IMR-90 (cell line): ENCODE measurements at regions not wholly inside any gene's neighbourhood (a gene's known extent, or its start where the extent isn't known, plus 50 kb on each side); places are given as distances from the start of the nearest gene placed in this dataset.

Experiments used
- ATAC-seq: fragments of 200-7000 bp; cut with Tn5 transposase; 2 replicates; pipeline ENCODE4 v1.9.1; 2020; ENCODE audit warnings: low read depth, mild to moderate bottlenecking, moderate library complexity
- BruUV-seq: library from RNA; stranded (reverse); fragments of 400-500 nt; replicated peaks from 2 replicates; lab custom pipeline; 2021; lab: Mats Ljungman, UMichigan
- CTCF ChIA-PET: fragments of 300-600 bp; formaldehyde crosslinking; extraction: SDS; loops from one replicate; lab custom pipeline; 2021; ENCODE audit warnings: antibody characterized with exemption; lab: Yijun Ruan, JAX
- POLR2A ChIA-PET: fragments of 300-600 bp; sonication (Branson Sonifier 250); formaldehyde crosslinking; loops from one replicate; lab custom pipeline; 2022; ENCODE audit warnings: antibody characterized with exemption; ENCODE audit not compliant: unreplicated experiment; lab: Charles Lee
- DNase-seq: peaks from one replicate; pipeline ENCODE4 v3.0.0; 2013
- H2AFZ ChIP-seq: replicated peaks from 2 replicates; pipeline ENCODE3; 2013; ENCODE audit warnings: low read length, mild to moderate bottlenecking; ENCODE audit not compliant: poor library complexity
- H2AK5ac ChIP-seq: 2 replicates; pipeline ENCODE4 v1.6.1; 2013; ENCODE audit warnings: low read depth, low read length, inconsistent platforms
- H2AK9ac ChIP-seq: replicated peaks from 2 replicates; pipeline ENCODE3; 2013; ENCODE audit warnings: mild to moderate bottlenecking, low read depth, low read length, moderate library complexity; ENCODE audit not compliant: poor library complexity
- H2BK120ac ChIP-seq: 2 replicates; pipeline ENCODE4 v1.6.1; 2013; ENCODE audit warnings: low read depth, low read length, inconsistent platforms
- H2BK15ac ChIP-seq: 3 replicates; pipeline ENCODE4 v1.6.1; 2013; ENCODE audit warnings: low read depth, low read length, inconsistent platforms
- H2BK20ac ChIP-seq: 2 replicates; pipeline ENCODE4 v1.6.1; 2013; ENCODE audit warnings: low read depth, mild to moderate bottlenecking, inconsistent platforms, low read length, moderate library complexity
- H2BK5ac ChIP-seq: 2 replicates; pipeline ENCODE4 v1.6.1; 2013; ENCODE audit warnings: mild to moderate bottlenecking, low read depth, low read length, inconsistent platforms; ENCODE audit not compliant: poor library complexity, severe bottlenecking
- H3K14ac ChIP-seq: replicated peaks from 2 replicates; pipeline ENCODE4 v1.6.1; 2013; ENCODE audit warnings: low read depth, low read length, inconsistent platforms
- H3K18ac ChIP-seq: 2 replicates; pipeline ENCODE4 v1.6.1; 2013; ENCODE audit warnings: low read depth, low read length, control low read depth
- H3K23ac ChIP-seq: 2 replicates; pipeline ENCODE4 v1.6.1; 2013; ENCODE audit warnings: low read depth, low read length, inconsistent platforms
- H3K27ac ChIP-seq: 2 replicates; pipeline ENCODE4 v1.5.1; 2013; ENCODE audit warnings: mild to moderate bottlenecking, control low read depth, low read length; ENCODE audit not compliant: insufficient read depth
- H3K27me3 ChIP-seq: 2 replicates; pipeline ENCODE4 v1.6.1; 2013; ENCODE audit warnings: low read length; ENCODE audit not compliant: control insufficient read depth, insufficient read depth
- H3K36me3 ChIP-seq: 2 replicates; pipeline ENCODE4 v1.6.1; 2013; ENCODE audit warnings: low read length, mixed read lengths; ENCODE audit not compliant: control insufficient read depth, insufficient read depth
- H3K4ac ChIP-seq: 2 replicates; pipeline ENCODE4 v1.6.1; 2013; ENCODE audit warnings: low read depth, low read length, inconsistent platforms
- H3K4me1 ChIP-seq: 2 replicates; pipeline ENCODE4 v1.6.1; 2013; ENCODE audit warnings: low read length, mixed read lengths; ENCODE audit not compliant: control insufficient read depth, insufficient read depth
- H3K4me2 ChIP-seq: 2 replicates; pipeline ENCODE4 v1.6.1; 2013; ENCODE audit warnings: low read depth, mild to moderate bottlenecking, control low read depth, low read length, moderate library complexity
- H3K4me3 ChIP-seq: 2 replicates; pipeline ENCODE4 v1.5.1; 2013; ENCODE audit warnings: low read depth, mild to moderate bottlenecking, control low read depth, low read length, moderate library complexity; ENCODE audit not compliant: insufficient read depth
- H3K56ac ChIP-seq: 2 replicates; pipeline ENCODE4 v1.6.1; 2013; ENCODE audit warnings: low read length, inconsistent platforms; ENCODE audit not compliant: insufficient read depth; ENCODE audit errors: extremely low read depth
- H3K79me1 ChIP-seq, 2 experiments: 2 replicates each; pipeline ENCODE4 v1.6.1; 2013; ENCODE audit warnings: low read length in 2 of 2, inconsistent platforms in 1 of 2, low read depth in 1 of 2
- H3K9ac ChIP-seq: 2 replicates; pipeline ENCODE4 v1.6.1; 2013; ENCODE audit warnings: low read depth, low read length, control low read depth
- H3K9me1 ChIP-seq: 2 replicates; pipeline ENCODE4 v1.6.1; 2013; ENCODE audit warnings: low read length, inconsistent platforms; ENCODE audit not compliant: insufficient read depth
- H3K9me3 ChIP-seq: 2 replicates; pipeline ENCODE4 v1.6.1; 2013; ENCODE audit warnings: low read length; ENCODE audit not compliant: control insufficient read depth, insufficient read depth
- H4K20me1 ChIP-seq: 2 replicates; pipeline ENCODE4 v1.6.1; 2013; ENCODE audit warnings: low read length, inconsistent platforms; ENCODE audit not compliant: insufficient read depth
- H4K5ac ChIP-seq: 2 replicates; pipeline ENCODE4 v1.6.1; 2013; ENCODE audit warnings: mild to moderate bottlenecking, low read depth, low read length, control low read depth
- H4K8ac ChIP-seq, 2 experiments: 2 replicates each; pipeline ENCODE4 v1.6.1; 2013; ENCODE audit warnings: low read depth in 2 of 2, low read length in 2 of 2, control low read depth in 1 of 2, inconsistent platforms in 1 of 2
- H4K91ac ChIP-seq: 2 replicates; pipeline ENCODE4 v1.6.1; 2013; ENCODE audit warnings: low read depth, low read length, inconsistent platforms; ENCODE audit not compliant: insufficient read depth
- CHD1 ChIP-seq: IDR thresholded peaks from 2 replicates; pipeline ENCODE4 v1.6.1; 2012; ENCODE audit warnings: low read depth, low read length, improper control_type of control experiment
- FOS ChIP-seq: fragments of 150-350 bp; IDR thresholded peaks from 2 replicates; pipeline ENCODE4 v1.6.1; 2016; ENCODE audit warnings: low read depth, low read length
- MAFK ChIP-seq: IDR thresholded peaks from 2 replicates; pipeline ENCODE4 v1.6.1; 2012; ENCODE audit warnings: low read depth, low read length, improper control_type of control experiment
- MAZ ChIP-seq: IDR thresholded peaks from 2 replicates; pipeline ENCODE4 v1.6.1; 2012; ENCODE audit warnings: low read depth, mild to moderate bottlenecking, low read length, improper control_type of control experiment, moderate library complexity, borderline replicate concordance
- NFE2L2 ChIP-seq: fragments of 150-350 bp; IDR thresholded peaks from 2 replicates; pipeline ENCODE4 v1.6.1; 2016; ENCODE audit warnings: low read depth, mild to moderate bottlenecking, low read length
- POLR2A ChIP-seq: IDR thresholded peaks from 2 replicates; pipeline ENCODE4 v1.6.1; 2012; ENCODE audit warnings: mild to moderate bottlenecking, low read depth, low read length
- RCOR1 ChIP-seq: IDR thresholded peaks from 2 replicates; pipeline ENCODE4 v1.6.1; 2012; ENCODE audit warnings: mild to moderate bottlenecking, low read length, improper control_type of control experiment; ENCODE audit not compliant: insufficient replicate concordance
- RFX5 ChIP-seq: IDR thresholded peaks from 2 replicates; pipeline ENCODE4 v1.8.0; 2012; ENCODE audit warnings: low read depth, mild to moderate bottlenecking, low read length, moderate library complexity
- SMC3 ChIP-seq: fragments of 150-350 bp; IDR thresholded peaks from 2 replicates; pipeline ENCODE4 v1.6.1; 2016; ENCODE audit warnings: low read depth, mild to moderate bottlenecking, antibody characterized with exemption, low read length, moderate library complexity
- dilution Hi-C: fragments of 300-500 bp; cut with HindIII; formaldehyde crosslinking; loops from one replicate; pipeline ENCODE4 v1.14.3; 2018; ENCODE audit warnings: low sequenced_read_pairs; ENCODE audit not compliant: unreplicated experiment
- in situ Hi-C: fragments of 300-500 bp; cut with MboI; formaldehyde crosslinking; loops from 3 replicates; pipeline ENCODE4 v1.14.3; 2019; ENCODE audit warnings: low sequenced_read_pairs, inconsistent platforms, mixed read lengths
- intact Hi-C: fragments of 100-400 bp; cut with micrococcal nuclease; formaldehyde crosslinking; loops from 2 replicates; pipeline ENCODE4 v1.10.0; 2022
- TF ChIP-seq, protein P1 (sequence below): fragments of 150-350 bp; IDR thresholded peaks from 2 replicates; pipeline ENCODE4 v1.6.1; 2016; ENCODE audit warnings: low read depth, mild to moderate bottlenecking, low read length, moderate library complexity, borderline replicate concordance
- TF ChIP-seq, protein P2 (sequence below): conservative IDR thresholded peaks from 2 replicates; pipeline ENCODE4 v1.5.1; 2012; ENCODE audit warnings: mild to moderate bottlenecking, low read depth, low read length, improper control_type of control experiment

DNA sequence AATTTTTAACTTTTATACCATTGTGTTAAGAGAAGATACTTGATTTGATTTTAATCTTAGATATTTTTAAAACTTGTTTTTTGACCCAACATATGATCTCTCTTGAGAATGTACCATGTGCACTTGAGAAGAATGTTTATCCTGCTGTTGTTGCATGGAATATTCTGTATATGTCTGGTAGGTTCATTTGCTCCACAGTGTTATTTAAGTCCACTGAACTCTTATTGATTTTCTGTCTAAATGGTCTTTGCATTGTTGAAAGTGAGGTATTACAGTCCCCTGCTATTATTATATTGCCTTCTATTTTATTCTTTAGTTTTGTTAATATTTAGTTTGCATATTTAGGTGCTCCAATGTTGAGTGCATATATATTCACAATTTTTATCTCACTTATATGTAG lies 397.3 kb upstream of the CCDC179 start:
- no peak overlapping the region for H3K4ac ChIP-seq
- no peak overlapping the region for H4K8ac ChIP-seq
- H3K18ac ChIP-seq: no peak overlapping the region
- H4K91ac ChIP-seq: no peak overlapping the region
- in situ Hi-C loops (no loop called here), dilution Hi-C loops (no loop called here), intact Hi-C loops (loop anchor here (10.0 kb wide), 1 partner anchor 367 kb away; no protein-coding TSS in a partner anchor)
- no peak overlapping the region for H2AK5ac ChIP-seq
- BruUV-seq: no TSS peak
- H2BK20ac ChIP-seq: no peak overlapping the region
- H3K27ac ChIP-seq: no peak overlapping the region
- H3K23ac ChIP-seq: no peak overlapping the region
- no peaks in the 10 kb centered on the region for H3K9me3 ChIP-seq
- ChIA-PET POLR2A (no interaction called here), CTCF (no interaction called here)
- no peak for TF ChIP-seq MAZ
- no peak for TF ChIP-seq FOS
- no peak for TF ChIP-seq RCOR1
- TF ChIP-seq, protein P1, sequence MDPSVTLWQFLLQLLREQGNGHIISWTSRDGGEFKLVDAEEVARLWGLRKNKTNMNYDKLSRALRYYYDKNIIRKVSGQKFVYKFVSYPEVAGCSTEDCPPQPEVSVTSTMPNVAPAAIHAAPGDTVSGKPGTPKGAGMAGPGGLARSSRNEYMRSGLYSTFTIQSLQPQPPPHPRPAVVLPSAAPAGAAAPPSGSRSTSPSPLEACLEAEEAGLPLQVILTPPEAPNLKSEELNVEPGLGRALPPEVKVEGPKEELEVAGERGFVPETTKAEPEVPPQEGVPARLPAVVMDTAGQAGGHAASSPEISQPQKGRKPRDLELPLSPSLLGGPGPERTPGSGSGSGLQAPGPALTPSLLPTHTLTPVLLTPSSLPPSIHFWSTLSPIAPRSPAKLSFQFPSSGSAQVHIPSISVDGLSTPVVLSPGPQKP: no peak
- TF ChIP-seq, protein P2, sequence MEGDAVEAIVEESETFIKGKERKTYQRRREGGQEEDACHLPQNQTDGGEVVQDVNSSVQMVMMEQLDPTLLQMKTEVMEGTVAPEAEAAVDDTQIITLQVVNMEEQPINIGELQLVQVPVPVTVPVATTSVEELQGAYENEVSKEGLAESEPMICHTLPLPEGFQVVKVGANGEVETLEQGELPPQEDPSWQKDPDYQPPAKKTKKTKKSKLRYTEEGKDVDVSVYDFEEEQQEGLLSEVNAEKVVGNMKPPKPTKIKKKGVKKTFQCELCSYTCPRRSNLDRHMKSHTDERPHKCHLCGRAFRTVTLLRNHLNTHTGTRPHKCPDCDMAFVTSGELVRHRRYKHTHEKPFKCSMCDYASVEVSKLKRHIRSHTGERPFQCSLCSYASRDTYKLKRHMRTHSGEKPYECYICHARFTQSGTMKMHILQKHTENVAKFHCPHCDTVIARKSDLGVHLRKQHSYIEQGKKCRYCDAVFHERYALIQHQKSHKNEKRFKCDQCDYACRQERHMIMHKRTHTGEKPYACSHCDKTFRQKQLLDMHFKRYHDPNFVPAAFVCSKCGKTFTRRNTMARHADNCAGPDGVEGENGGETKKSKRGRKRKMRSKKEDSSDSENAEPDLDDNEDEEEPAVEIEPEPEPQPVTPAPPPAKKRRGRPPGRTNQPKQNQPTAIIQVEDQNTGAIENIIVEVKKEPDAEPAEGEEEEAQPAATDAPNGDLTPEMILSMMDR: no peak
- no peak for TF ChIP-seq NFE2L2
- TF ChIP-seq CHD1: no peak
- no peak for TF ChIP-seq SMC3
- no peak for TF ChIP-seq MAFK
- TF ChIP-seq POLR2A: no peak
- no peak for TF ChIP-seq RFX5
- H3K79me1 ChIP-seq: no peaks in the 10 kb centered on the region
- H4K5ac ChIP-seq: no peak overlapping the region
- no peaks in the 10 kb centered on the region for H4K20me1 ChIP-seq
- no peak overlapping the region for H3K14ac ChIP-seq
- H2BK120ac ChIP-seq: no peak overlapping the region
- no peak for DNase-seq
- H3K9ac ChIP-seq: no peak overlapping the region
- H2AFZ ChIP-seq: no peak overlapping the region
- no peaks in the 10 kb centered on the region for H3K27me3 ChIP-seq
- no peak overlapping the region for H3K4me2 ChIP-seq
- no peaks in the 10 kb centered on the region for H3K4me1 ChIP-seq
- H3K56ac ChIP-seq: no peak overlapping the region
- H2BK5ac ChIP-seq: no peak overlapping the region
- H2BK15ac ChIP-seq: no peak overlapping the region
- no peaks in the 10 kb centered on the region for H3K36me3 ChIP-seq
- ATAC-seq: no peak
- no peak overlapping the region for H2AK9ac ChIP-seq
- H3K4me3 ChIP-seq: no peak overlapping the region
- H3K9me1 ChIP-seq: no peaks in the 10 kb centered on the region
